Thoracic aorta (tissue), 2 donors: ENCODE measurements at regions not wholly inside any gene's neighbourhood (a gene's known extent, or its start where the extent isn't known, plus 50 kb on each side); places are given as distances from the start of the nearest gene placed in this dataset.

Experiments
- ATAC-seq: fragments of 150-250 bp; one replicate; pipeline ENCODE4 v1.8.0; 2017; ENCODE audit warnings: low read depth; ENCODE audit not compliant: insufficient number of reproducible peaks, low FRiP score
- DNase-seq: peaks from one replicate; pipeline ENCODE4 v3.0.0-alpha.2; 2020; ENCODE audit warnings: low spot score
- H3K27ac ChIP-seq, 2 donors: fragments of 200-600 bp; sonication (generic); 1 replicate in 1 of 2; 2 replicates in 1 of 2; pipeline ENCODE4 v1.5.1; 2016; ENCODE audit warnings: mild to moderate bottlenecking in 2 of 2, moderate library complexity in 2 of 2
- H3K27me3 ChIP-seq: fragments of 200-600 bp; sonication (generic); replicated peaks from 2 replicates; pipeline ENCODE4 v1.6.0; 2016; ENCODE audit warnings: mild to moderate bottlenecking; ENCODE audit not compliant: insufficient read depth
- H3K36me3 ChIP-seq: fragments of 200-600 bp; sonication (generic); one replicate; pipeline ENCODE4 v1.5.1; 2016
- H3K4me1 ChIP-seq, 2 donors: fragments of 200-600 bp; sonication (generic); 1 replicate in 1 of 2; 2 replicates in 1 of 2; pipeline versions ENCODE4 v1.5.1 to v1.6.0; 2016; ENCODE audit warnings: low read depth in 2 of 2, mild to moderate bottlenecking in 1 of 2; ENCODE audit not compliant: control insufficient read depth in 1 of 2
- H3K4me3 ChIP-seq: fragments of 200-600 bp; sonication (generic); 2 replicates; pipeline ENCODE4 v1.5.1; 2016; ENCODE audit warnings: mild to moderate bottlenecking
- H3K9me3 ChIP-seq: fragments of 200-600 bp; sonication (generic); 2 replicates; pipeline ENCODE4 v1.5.1; 2016
- CTCF ChIP-seq: fragments of 200-600 bp; sonication (generic); IDR thresholded peaks from one replicate; pipeline ENCODE4 v1.5.1; 2019; ENCODE audit warnings: antibody characterized with exemption

- Histone ChIP-seq H3K4me1 (no peaks in the 10 kb centered on the region), H3K4me3 (no peak overlapping the region), H3K27me3 (no peaks in the 10 kb centered on the region), H3K27ac (no peak overlapping the region), H3K36me3 (no peaks in the 10 kb centered on the region), H3K9me3 (no peaks in the 10 kb centered on the region)
- no peak for ATAC-seq
- no peak for DNase-seq
- TF ChIP-seq CTCF = no peak
These were observed 1360.9 kb downstream of the STIM2 start for GRCh38 chr4:28221536-28221935.

GRCh38 chr4:28225050-28225449 lies 1364.4 kb downstream of the STIM2 start:
- H3K27me3 ChIP-seq = no peaks in the 10 kb centered on the region
- H3K4me1 ChIP-seq = no peaks in the 10 kb centered on the region
- no peaks in the 10 kb centered on the region for H3K9me3 ChIP-seq
- no peaks in the 10 kb centered on the region for H3K36me3 ChIP-seq
- ATAC-seq (no peak), DNase-seq (no peak)
- H3K27ac ChIP-seq = no peak overlapping the region
- H3K4me3 ChIP-seq = no peak overlapping the region
- no peak for TF ChIP-seq CTCF

- TF ChIP-seq CTCF = no peak
- Histone ChIP-seq H3K4me1 (no peaks in the 10 kb centered on the region), H3K9me3 (no peaks in the 10 kb centered on the region), H3K4me3 (no peak overlapping the region), H3K36me3 (no peaks in the 10 kb centered on the region), H3K27me3 (no peaks in the 10 kb centered on the region), H3K27ac (no peak overlapping the region)
- no peak for DNase-seq
- ATAC-seq = no peak
These were observed 1365.2 kb downstream of the STIM2 start for GRCh38 chr4:28225689-28226353.

- ATAC-seq = no peak
- H3K27ac ChIP-seq = no peak overlapping the region
- no peaks in the 10 kb centered on the region for H3K27me3 ChIP-seq
- no peaks in the 10 kb centered on the region for H3K4me1 ChIP-seq
- H3K36me3 ChIP-seq = no peaks in the 10 kb centered on the region
- TF ChIP-seq CTCF = no peak
- no peaks in the 10 kb centered on the region for H3K9me3 ChIP-seq
- DNase-seq = no peak
- no peak overlapping the region for H3K4me3 ChIP-seq
These were observed 1366.3 kb downstream of the STIM2 start for GRCh38 chr4:28226962-28227361.

- TF ChIP-seq CTCF = no peak
- H3K36me3 ChIP-seq = no peaks in the 10 kb centered on the region
- no peaks in the 10 kb centered on the region for H3K4me1 ChIP-seq
- H3K27me3 ChIP-seq = no peaks in the 10 kb centered on the region
- H3K9me3 ChIP-seq = no peaks in the 10 kb centered on the region
- no peak overlapping the region for H3K4me3 ChIP-seq
- H3K27ac ChIP-seq = no peak overlapping the region
- no peak for DNase-seq
- ATAC-seq = no peak
These were observed 1367.1 kb downstream of the STIM2 start for GRCh38 chr4:28227764-28228163.
